Fibroblast of skin of scalp (primary cell): ENCODE measurements at regions not wholly inside any gene's neighbourhood (a gene's known extent, or its start where the extent isn't known, plus 50 kb on each side); places are given as distances from the start of the nearest gene placed in this dataset.
"Not testable (repeated sequence)": the region's sequence is repeated elsewhere in the genome, so short reads cannot be mapped to it uniquely, and the experiment has no call there.

Source experiments
- DNase-seq: peaks from one replicate; pipeline ENCODE4 v3.0.0-alpha.2; 2013

DNA sequence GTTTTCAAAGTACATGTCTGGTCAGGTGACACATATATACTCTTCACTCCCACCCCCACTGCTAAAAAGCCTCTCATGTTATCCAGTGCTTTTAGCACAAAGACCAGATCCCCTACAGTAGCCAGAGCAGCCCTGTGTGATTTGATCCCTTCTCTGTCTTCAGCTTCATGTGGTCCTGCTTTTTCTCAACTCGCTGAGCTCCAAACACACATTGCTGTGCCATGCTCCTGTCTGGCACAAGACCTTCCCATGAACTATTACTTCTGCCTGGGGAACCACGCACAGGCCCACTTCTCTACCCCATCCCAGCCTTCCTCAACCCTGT, 127.1 kb downstream of the RASSF10 start:
- no peak for DNase-seq

DNA sequence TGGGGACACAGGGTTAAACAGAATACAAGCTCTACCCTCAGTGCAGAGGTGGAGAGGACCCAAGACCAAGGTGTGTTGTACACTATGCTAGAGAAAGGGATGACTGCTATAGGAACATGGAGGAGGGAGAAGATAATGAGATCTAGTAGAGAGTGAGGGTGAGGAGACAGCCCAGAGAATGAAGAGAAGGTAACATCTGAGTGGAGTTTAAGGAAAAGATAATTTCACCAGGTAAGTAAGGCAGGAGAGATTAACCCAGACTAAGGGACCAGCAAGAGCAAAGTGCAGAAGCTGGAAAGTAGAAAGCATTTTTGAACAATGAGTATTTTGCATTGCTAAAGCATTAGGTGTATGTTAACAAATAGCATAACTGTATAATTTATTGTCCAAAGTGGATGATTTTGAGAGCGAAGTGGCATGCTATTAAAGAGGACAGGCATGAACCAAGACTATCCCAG, 128.8 kb downstream of the RASSF10 start:
- no peak for DNase-seq

DNA sequence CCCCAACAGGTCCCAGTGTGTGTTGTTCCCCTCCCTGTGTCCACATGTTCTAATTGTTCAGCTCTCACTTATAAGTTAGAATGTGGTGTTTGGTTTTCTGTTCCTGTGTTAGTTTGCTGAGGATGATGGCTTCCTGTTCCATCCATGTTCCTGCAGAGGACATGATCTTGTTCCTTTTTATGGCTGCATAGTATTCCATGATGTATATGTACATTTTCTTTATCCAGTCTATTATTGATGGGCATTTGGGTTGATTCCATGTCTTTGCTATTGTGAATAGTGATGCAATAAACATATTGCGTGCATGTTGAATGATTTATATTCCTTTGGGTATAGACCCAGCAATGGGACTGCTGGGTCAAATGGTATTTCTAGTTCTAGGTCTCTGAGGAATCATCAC, 130.0 kb downstream of the RASSF10 start:
- not testable (repeated sequence) for DNase-seq

DNA sequence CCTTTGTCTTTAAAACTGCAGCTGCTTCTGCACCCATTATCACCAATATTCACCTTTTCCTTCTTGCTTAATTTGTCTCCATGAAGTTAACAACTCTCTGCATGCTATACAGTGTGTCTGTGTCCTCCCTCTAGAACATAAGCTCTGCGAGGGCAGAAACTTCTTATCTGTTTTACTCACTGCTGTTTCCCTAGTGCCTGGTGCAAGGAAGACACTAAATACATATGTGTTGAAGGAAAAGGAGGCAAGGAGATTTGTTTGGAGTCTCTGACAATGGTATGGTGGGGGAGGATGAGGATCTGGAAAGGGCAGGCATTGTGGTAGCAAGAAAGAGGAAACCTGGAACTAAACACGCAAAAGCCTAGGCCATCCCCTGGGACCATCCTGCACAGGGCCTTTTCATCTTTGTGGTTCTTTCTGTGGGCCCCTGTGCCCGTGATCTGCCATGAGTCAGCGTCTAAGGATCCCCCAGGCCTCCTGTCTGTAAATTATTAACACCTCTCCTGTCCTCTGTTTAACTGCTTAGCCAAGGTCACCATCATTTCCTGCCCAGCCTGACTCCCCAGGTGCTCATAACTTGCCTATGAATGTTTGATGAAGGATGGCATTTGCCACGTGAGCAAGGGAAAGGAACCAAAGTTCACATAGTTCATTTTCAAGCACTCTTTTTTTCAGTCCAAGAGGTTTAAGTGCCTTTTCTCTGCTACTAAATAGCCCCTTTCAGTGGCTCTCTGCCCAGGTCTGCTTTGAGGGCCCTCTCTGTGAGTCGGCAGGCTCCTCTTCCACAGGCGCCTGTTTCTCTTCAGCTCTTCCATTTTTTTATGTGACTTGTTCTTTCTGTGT, 131.1 kb downstream of the RASSF10 start:
- DNase-seq, result peak; percentile 62

DNA sequence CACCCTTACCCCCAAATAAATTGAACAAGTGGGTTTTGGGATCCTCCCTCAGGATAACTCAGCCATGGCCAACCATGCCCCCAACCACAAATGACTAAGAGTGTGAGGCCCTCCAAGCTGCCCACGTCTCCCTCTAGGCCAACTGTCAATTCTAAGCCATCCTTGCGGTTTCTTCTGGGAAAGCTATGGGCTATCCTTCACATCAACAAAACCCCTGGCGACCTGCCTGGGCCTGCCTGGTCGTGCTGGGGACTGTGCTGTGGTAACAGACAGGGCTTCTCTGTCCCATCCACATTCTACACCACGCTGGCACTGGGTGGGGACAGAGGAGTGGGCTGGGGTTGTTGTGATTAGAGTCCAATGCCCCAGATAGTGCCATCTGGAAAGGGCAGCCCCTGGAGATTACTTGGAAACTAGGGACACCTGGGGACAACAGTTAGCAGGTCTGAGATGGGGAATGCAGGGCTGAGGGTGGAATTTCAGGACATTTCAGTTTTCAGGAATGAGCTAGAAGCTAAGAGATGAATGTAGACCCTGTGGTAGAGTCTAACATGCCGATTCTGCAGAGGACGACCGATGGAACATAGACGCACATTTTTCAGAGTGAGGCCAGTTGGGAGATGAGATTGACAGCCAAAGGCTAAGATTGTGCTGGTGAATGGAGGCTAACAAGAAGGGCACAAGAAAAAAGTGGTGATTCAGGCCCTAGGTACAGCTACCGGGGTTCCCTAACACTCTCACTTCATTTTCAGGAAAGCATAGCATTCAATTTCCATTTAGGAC, 131.9 kb downstream of the RASSF10 start:
- peak; percentile 22 for DNase-seq

DNA sequence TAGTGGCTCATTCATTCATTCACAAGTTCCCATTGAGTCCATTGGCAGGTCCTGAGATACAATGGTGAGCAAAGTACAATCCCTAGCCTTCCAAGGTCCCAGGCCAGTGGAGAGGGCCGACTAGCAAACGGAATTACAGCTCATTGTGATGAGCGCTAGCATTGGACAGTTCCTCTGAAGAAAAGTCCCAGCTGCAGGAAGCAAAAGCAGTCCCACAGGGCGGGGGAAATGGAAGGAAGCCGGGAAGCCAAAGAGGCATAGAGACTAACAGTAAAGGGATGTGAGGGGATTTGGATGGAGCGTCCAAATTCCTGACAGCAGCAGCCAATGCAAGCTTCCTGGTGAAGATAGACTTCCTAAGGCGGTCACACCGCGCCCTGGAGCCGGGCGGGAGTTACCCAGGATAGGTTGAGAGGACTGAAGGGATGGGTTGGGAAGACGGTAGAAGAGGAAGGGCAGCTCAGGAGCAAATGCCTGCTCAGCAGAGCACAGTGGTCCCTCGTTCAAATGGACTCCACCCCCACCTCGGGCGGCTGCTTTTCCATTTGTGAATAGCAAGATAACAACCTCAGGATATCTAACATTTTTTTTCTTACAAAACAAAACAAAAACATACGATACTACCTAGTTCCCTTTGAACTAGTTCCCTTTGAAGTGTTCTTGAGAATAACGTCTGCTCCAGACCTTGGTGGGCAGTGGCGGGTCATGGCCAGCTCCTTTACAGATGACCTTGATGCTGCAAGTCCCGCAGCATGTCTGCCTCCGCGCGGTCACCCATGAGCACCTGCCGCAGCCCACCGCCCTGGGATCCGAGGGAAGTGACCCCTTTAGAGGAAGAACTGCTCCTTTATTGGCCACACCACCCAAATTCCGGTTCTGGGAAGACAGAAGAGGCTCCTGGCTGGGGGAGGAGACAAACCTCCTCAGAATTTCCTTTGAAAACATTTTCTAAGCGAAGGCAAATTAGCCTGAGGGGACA, 132.9 kb downstream of the RASSF10 start:
- no peak for DNase-seq

DNA sequence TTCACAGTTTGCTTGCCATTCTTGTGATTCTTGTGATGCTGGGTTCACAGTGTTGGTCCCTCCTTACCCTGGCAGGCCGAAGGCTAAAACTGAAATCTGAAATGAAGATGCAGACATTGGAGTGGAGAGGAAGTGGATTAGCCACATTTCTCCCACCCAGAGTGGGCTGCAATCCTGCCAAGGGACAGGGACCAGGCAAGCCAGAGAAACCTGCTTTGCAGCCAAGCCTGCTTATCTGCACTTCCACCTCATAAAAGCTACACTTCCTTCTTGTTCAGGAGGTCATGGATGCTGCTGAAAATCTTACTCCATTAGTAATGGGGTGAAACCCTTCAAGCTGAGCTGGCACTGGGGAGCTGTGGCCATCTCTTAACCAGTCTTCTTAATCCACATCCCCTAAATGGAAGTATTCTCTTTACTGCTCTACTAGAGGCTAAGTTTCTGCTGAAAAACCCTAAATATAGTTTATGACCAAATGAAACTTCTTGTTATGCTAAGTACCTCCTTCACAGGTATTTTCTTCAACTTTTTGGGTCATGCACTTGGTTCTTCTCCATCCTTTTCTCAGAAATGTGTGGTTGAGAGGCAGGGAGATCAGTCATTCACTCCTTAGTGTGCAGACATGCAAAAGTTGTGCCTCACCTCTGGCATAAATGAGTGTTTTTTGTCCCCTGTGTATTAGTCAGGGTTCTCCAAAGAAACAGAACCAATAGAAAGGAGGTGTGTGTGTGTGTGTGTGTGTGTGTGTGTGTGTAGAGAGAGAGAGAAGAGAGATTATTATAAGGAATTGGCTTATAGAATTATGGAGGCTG, 133.9 kb upstream of the BMAL1 start:
- DNase-seq, result no peak

DNA sequence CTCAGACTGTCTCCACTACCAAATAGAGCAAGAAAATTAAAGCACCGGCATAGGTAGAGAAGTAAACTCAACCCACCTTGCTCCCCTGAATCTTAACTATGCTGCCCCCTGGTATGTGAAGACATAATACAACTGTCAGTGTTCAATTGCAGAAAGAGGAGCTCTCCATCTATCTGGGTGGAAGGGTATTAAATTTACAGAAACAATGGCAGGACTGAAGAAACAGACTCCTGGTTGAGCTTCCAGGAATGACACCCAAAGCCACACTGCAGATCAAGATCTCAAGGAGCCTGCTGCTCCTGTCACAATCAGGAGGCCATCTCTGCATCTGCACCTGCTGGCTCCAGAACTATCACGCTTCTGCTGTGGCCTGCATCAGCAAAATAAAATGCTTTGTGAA, 132.1 kb upstream of the BMAL1 start:
- no peak for DNase-seq

DNA sequence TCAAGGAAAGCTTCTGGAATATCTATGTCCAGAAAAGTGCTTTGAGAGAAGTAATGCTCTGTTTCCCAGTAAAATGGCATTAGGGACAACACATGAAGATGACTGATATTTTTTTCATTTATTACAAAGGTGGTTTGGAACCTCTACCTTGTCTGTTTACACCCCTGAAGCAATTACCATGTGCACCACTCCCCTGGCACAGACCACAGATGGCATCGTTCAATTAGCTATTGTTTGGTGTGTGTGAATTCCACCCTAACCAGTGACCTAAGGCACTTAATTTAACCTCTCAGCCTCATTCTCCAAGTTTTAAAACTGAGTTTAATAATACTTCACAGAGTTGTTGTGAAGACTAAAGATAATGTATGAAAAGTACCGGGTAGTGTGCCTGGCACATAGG, 127.6 kb upstream of the BMAL1 start:
- no peak for DNase-seq

DNA sequence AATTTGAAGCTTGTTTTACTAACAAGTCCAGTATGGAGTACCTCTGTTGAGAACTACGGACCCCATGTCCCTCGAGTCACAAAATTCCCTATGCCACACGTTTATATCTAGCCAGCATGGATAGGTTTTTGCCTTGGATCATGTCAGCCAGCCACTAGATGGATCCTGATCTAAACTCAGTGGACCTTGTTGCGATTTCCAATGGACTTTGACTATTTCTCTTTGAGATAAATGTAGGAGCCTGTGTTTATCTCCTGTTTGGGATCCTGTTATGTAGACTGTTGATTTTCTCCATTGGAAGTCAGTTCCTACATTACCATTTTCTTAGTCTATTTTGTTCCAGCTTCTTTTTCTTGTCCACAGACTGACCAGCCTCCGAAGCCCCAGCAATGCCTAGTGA, 127.1 kb upstream of the BMAL1 start:
- DNase-seq, result no peak

DNA sequence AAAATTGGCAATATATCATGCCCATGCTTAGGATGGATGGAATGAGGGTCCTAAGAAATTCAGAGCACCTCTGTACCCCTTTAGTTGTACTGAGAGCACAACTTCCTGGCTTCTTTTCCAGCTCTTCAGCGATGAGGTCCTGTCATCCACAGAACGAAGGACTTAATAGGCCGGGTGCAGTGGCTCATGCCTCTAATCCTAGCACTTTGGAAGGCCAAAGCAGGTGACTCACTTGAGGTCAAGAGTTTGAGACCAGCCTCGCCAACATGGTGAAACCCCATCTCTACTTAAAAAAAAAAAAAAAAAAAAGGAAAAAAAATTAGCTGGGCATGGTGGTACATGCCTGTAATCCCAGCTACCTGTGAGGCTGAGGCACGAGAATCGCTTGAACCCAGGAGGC, 125.3 kb upstream of the BMAL1 start:
- DNase-seq, result no peak

DNA sequence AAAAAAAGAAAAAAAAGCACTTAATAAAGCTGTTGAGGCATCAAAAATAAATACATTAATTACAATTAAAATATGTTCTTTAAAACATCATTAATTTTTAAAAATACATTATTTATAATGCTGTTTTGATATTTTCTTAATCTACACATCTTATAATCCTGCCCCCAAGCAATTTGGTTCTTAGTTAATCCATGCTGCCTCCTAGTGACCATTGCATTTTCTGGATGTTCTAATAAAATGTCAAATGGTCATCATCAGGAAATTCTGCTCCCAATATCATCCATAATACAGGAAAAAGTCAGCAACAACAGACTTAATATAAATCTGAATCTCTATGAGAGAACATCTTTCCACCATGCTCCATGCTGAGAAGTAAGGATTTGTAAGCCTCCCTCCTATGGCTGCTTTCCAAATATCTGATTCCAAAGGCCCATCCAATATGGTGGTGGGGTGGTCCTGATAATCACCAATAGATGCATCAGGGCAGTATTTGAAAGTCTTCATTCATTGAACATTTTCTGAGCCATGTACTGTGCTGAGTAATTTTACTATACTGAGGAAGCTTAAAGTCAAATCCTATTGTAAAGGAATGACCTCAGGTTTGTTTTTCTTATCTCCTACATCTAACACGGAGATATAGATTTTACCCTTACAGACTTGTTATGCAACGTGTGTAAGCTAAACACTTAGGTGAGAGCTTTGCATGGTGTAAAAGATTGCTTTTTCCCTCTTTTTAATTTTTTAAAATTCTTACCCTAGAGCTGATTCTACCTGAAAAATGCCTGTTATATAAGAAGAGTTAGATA, 124.7 kb upstream of the BMAL1 start:
- DNase-seq, result peak; percentile 17

DNA sequence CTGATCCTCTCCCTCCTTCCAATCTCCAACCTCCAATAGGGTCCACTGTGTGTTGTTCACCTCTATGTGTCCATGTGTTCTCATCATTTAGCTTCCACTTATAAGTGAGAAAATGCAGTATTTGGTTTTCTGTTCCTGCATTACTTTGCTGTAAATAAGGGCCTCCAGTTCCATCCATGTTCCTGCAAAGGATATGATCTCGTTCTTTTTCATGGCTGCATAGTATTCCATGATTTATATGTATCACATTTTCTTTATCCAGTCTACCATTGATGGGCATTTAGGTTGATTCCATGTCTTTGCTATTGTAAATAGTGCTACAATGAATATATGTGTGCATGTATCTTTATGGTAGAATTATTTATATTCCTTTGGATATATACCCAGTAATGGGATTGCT, 123.2 kb upstream of the BMAL1 start:
- not testable (repeated sequence) for DNase-seq

DNA sequence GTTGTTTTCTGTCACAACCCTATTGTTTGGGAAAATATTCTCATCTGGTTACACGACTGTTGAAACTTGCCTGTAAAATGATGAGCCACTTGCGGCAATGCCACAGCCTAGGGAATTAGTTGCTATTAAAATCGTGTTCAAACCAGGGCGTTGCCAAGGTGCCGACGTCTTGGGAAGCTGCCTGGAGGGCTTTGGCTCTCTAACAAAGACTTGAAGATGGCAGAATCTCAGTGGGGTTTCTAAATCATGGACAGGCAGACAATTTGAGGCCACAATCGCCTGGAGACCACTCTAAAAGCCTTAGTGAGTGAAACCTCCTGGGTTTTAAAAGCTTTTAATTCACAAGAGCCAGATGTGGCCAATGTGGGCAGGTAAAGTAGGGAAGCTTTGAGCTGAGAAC, 117.2 kb upstream of the BMAL1 start:
- DNase-seq, result no peak

DNA sequence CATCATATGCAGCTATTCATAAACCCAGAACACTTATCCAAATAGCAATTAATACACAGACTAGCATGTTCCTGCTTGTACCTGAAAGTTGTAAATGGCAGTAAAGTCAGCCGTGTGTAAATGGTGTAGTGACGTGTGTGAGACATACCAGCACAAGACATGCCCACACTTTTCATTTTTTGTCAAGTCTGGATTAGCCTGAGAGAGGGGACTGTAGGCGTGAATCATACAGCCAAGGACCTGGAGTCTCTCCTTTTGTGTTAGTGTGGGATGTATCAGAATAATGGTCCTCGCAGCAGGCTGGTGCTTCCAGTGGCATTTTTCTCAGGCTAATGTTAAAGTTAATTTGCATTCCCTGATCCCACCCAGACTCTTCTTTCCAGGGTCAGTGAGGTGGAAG, 116.8 kb upstream of the BMAL1 start:
- DNase-seq, result no peak

DNA sequence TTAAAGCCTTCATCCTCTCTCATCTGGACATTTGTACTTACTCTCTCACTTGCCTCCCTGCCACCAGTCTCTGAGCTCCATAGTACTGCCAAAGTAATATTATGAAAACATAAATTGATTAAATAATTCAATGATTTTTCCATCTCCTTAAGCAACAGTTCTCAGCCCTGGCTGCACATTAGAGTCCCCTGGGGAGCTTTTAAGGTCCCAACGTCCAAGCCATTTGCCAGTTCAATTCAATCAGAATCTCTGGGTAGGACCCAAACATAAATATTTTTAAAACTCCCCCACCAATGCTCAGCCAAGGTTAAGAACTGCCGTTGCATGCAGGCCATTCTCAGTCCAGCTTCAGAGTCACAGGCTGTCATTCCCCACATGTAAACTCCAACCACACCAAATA, 114.4 kb upstream of the BMAL1 start:
- no peak for DNase-seq

DNA sequence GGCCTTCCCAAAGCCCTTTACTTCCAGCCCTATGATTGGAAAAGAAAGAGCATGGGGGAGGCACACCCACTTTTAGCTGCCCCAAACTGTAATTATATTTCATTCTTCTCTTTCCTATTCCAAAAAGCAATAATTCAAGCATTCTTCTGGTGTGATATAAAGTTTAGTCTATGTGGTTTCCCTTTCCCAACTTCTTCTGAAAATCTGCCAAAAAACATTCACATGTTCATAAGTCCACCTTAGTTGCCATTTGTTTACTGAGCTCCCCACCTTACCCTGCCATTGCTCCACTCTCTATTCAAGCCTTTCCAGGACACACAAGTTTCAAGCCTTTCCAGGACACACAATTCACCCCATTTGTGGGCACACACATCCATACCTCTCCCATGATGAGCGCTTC, 111.6 kb upstream of the BMAL1 start:
- no peak for DNase-seq

DNA sequence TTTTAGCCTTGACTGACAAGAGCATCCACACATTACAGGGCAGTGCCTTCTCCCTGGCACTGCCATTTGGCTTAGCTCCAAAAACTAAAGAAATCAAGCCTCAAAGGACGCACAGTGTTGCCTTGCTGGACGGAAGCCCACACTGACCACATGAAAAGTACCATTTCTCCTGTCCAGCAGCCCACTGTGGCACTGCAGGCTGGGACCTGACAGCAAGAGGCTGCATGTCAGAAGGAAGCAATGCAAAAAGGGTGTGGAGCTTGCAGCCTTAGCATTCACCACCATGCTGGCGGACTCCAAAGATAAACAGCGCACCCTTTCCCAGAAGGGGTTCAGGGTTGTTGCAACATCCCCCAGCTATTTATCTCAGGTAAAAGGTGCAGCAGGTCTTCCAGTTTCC, 109.3 kb upstream of the BMAL1 start:
- no peak for DNase-seq

DNA sequence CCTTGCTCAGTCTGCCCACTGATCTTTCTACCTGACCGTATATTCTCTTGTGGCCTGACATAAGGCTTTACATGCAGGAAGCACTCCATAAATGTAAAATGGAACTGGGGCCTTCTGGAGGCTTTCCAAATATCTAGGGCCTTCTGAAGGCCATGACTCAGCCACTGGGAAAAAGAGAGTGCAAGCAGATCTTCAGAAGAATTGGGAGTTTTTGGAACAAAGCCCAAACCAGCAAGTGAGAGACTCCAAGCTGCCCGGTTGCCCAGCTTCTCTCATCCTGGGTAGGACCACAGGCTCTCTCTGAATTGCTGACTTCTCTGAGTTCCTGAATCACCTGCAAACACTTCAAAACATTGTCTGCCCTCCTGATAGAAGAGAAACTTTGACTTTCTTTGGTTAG, 107.9 kb upstream of the BMAL1 start:
- peak; percentile 95 for DNase-seq

DNA sequence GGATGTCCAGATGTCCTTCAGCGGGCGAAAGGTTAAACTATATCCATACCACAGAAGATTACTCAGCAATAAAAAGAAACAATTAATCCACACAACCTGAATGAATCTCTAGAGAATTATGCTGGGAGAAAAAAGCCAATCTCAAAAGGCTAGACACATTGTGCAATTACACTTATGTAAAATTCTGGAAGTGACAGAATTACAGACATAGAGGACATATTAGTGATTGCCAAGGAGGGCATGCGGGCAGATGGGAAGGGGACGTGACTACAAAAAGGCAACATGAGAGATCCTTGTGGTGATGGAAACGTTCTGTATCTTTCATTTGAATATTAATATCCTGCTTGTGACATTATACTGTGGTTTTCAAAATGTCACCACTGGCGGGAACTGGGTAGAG, 103.5 kb upstream of the BMAL1 start:
- DNase-seq, result no peak
